ENCODE measurements at regions not wholly inside any gene's neighbourhood (a gene's known extent, or its start where the extent isn't known, plus 50 kb on each side); places are given as distances from the start of the nearest gene placed in this dataset.

GRCh38 chr11:116310698-116311097, 462.1 kb downstream of the BUD13 start:
- DNase-seq (ENCODE audit: low spot score) = no peak
- no peak overlapping the region for H3K9ac ChIP-seq (ENCODE audit: low read depth, low read length, poor library complexity)
- H3K14ac ChIP-seq (ENCODE audit: low read length) = no peak overlapping the region
- no peak overlapping the region for H3K23ac ChIP-seq (ENCODE audit: low read depth, low read length, poor library complexity)
- no peaks in the 10 kb centered on the region for H3K9me3 ChIP-seq (replicated peaks in 1 of 2; ENCODE audit: control insufficient read depth in 2 of 2, insufficient read depth in 1 of 2, low read depth in 1 of 2, low read length in 2 of 2)
- H2BK120ac ChIP-seq (ENCODE audit: low read depth, low read length) = no peak overlapping the region
- no peaks in the 10 kb centered on the region for H3K36me3 ChIP-seq (replicated peaks in 1 of 2; ENCODE audit: control insufficient read depth in 2 of 2, insufficient read depth in 2 of 2, low read length in 2 of 2)
- no peak overlapping the region for H2AFZ ChIP-seq (ENCODE audit: low read length)
- H3K18ac ChIP-seq (ENCODE audit: low read length) = no peak overlapping the region
- no peak overlapping the region for H3K4me2 ChIP-seq (ENCODE audit: insufficient read depth, low read length, poor library complexity, severe bottlenecking)
- H3K4me3 ChIP-seq (ENCODE audit: low read length in 2 of 2) = no peak overlapping the region
- no peak overlapping the region for H2BK12ac ChIP-seq (ENCODE audit: low read length)
- H3K27me3 ChIP-seq (ENCODE audit: control insufficient read depth in 3 of 3, insufficient read depth in 3 of 3, low read depth in 1 of 3, low read length in 3 of 3) = peaks cover 0 to 2% (median 0%) of the 10 kb centered on the region in 3 experiments
- H3K79me1 ChIP-seq (ENCODE audit: low read depth, low read length) = no peaks in the 10 kb centered on the region
- no CpG with 5 or more reads among the region's 6 CpGs for WGBS, 2 donors (ENCODE audit: extremely low coverage in 2 of 2, insufficient read length in 2 of 2, insufficient replicate concordance in 1 of 2)
- peaks cover 0 to 11% of the 10 kb centered on the region in 2 donors for H3K4me1 ChIP-seq (ENCODE audit: control insufficient read depth in 2 of 2, insufficient read depth in 1 of 2, low read depth in 1 of 2, low read length in 2 of 2)
- no peak overlapping the region for H2AK5ac ChIP-seq (ENCODE audit: low read depth, low read length)
- H3K4ac ChIP-seq (ENCODE audit: low read length) = no peak overlapping the region
- H3K27ac ChIP-seq (replicated peaks; ENCODE audit: low read length) = no peak overlapping the region
- no peak overlapping the region for H4K91ac ChIP-seq (ENCODE audit: low read depth, low read length, poor library complexity)
- H2BK15ac ChIP-seq (ENCODE audit: low read length) = no peak overlapping the region
- no peak overlapping the region for H2BK5ac ChIP-seq (ENCODE audit: low read length)
- no peak overlapping the region for H4K8ac ChIP-seq (ENCODE audit: low read depth, low read length)

GRCh38 chr11:116310226-116310625, 462.6 kb downstream of the BUD13 start:
- H3K4ac ChIP-seq (ENCODE audit: low read length) = no peak overlapping the region
- H3K23ac ChIP-seq (ENCODE audit: low read depth, low read length, poor library complexity) = no peak overlapping the region
- no peaks in the 10 kb centered on the region for H3K79me1 ChIP-seq (ENCODE audit: low read depth, low read length)
- H2BK12ac ChIP-seq (ENCODE audit: low read length) = no peak overlapping the region
- peaks cover 0 to 11% of the 10 kb centered on the region in 2 donors for H3K4me1 ChIP-seq (ENCODE audit: control insufficient read depth in 2 of 2, insufficient read depth in 1 of 2, low read depth in 1 of 2, low read length in 2 of 2)
- H2BK5ac ChIP-seq (ENCODE audit: low read length) = no peak overlapping the region
- no peak overlapping the region for H4K8ac ChIP-seq (ENCODE audit: low read depth, low read length)
- no peaks in the 10 kb centered on the region for H3K36me3 ChIP-seq (replicated peaks in 1 of 2; ENCODE audit: control insufficient read depth in 2 of 2, insufficient read depth in 2 of 2, low read length in 2 of 2)
- H3K4me3 ChIP-seq (ENCODE audit: low read length in 2 of 2) = no peak overlapping the region
- peaks cover 0 to 2% of the 10 kb centered on the region in 2 donors for H3K9me3 ChIP-seq (replicated peaks in 1 of 2; ENCODE audit: control insufficient read depth in 2 of 2, insufficient read depth in 1 of 2, low read depth in 1 of 2, low read length in 2 of 2)
- H3K4me2 ChIP-seq (ENCODE audit: insufficient read depth, low read length, poor library complexity, severe bottlenecking) = no peak overlapping the region
- no peak overlapping the region for H4K91ac ChIP-seq (ENCODE audit: low read depth, low read length, poor library complexity)
- no peak overlapping the region for H2BK120ac ChIP-seq (ENCODE audit: low read depth, low read length)
- H3K27ac ChIP-seq (replicated peaks; ENCODE audit: low read length) = no peak overlapping the region
- H2AK5ac ChIP-seq (ENCODE audit: low read depth, low read length) = no peak overlapping the region
- no peak for DNase-seq (ENCODE audit: low spot score)
- H3K14ac ChIP-seq (ENCODE audit: low read length) = no peak overlapping the region
- WGBS, 2 donors (ENCODE audit: extremely low coverage in 2 of 2, insufficient read length in 2 of 2, insufficient replicate concordance in 1 of 2) = no CpG with 5 or more reads among the region's 8 CpGs
- no peak overlapping the region for H3K18ac ChIP-seq (ENCODE audit: low read length)
- H3K27me3 ChIP-seq (ENCODE audit: control insufficient read depth in 3 of 3, insufficient read depth in 3 of 3, low read depth in 1 of 3, low read length in 3 of 3) = peaks cover 0 to 2% (median 0%) of the 10 kb centered on the region in 3 experiments
- H2AFZ ChIP-seq (ENCODE audit: low read length) = no peak overlapping the region
- no peak overlapping the region for H3K9ac ChIP-seq (ENCODE audit: low read depth, low read length, poor library complexity)
- H2BK15ac ChIP-seq (ENCODE audit: low read length) = no peak overlapping the region

GRCh38 chr11:116309446-116309845, 463.3 kb downstream of the BUD13 start:
- H3K27me3 ChIP-seq (ENCODE audit: control insufficient read depth in 3 of 3, insufficient read depth in 3 of 3, low read depth in 1 of 3, low read length in 3 of 3) = peaks cover 0 to 2% (median 0%) of the 10 kb centered on the region in 3 experiments
- no peaks in the 10 kb centered on the region for H3K79me1 ChIP-seq (ENCODE audit: low read depth, low read length)
- no peak for DNase-seq (ENCODE audit: low spot score)
- no peak overlapping the region for H3K14ac ChIP-seq (ENCODE audit: low read length)
- no peak overlapping the region for H3K4me2 ChIP-seq (ENCODE audit: insufficient read depth, low read length, poor library complexity, severe bottlenecking)
- H2AK5ac ChIP-seq (ENCODE audit: low read depth, low read length) = no peak overlapping the region
- no peak overlapping the region for H2BK15ac ChIP-seq (ENCODE audit: low read length)
- no peak overlapping the region for H3K23ac ChIP-seq (ENCODE audit: low read depth, low read length, poor library complexity)
- peaks cover 0 to 11% of the 10 kb centered on the region in 2 donors for H3K4me1 ChIP-seq (ENCODE audit: control insufficient read depth in 2 of 2, insufficient read depth in 1 of 2, low read depth in 1 of 2, low read length in 2 of 2)
- H2BK12ac ChIP-seq (ENCODE audit: low read length) = no peak overlapping the region
- H4K91ac ChIP-seq (ENCODE audit: low read depth, low read length, poor library complexity) = no peak overlapping the region
- H3K4me3 ChIP-seq (ENCODE audit: low read length in 2 of 2) = no peak overlapping the region
- H4K8ac ChIP-seq (ENCODE audit: low read depth, low read length) = no peak overlapping the region
- WGBS, 2 donors (ENCODE audit: extremely low coverage in 2 of 2, insufficient read length in 2 of 2, insufficient replicate concordance in 1 of 2) = no CpG with 5 or more reads among the region's 1 CpG
- no peak overlapping the region for H2AFZ ChIP-seq (ENCODE audit: low read length)
- no peak overlapping the region for H2BK120ac ChIP-seq (ENCODE audit: low read depth, low read length)
- H3K18ac ChIP-seq (ENCODE audit: low read length) = no peak overlapping the region
- H3K36me3 ChIP-seq (replicated peaks in 1 of 2; ENCODE audit: control insufficient read depth in 2 of 2, insufficient read depth in 2 of 2, low read length in 2 of 2) = no peaks in the 10 kb centered on the region
- H3K9me3 ChIP-seq (replicated peaks in 1 of 2; ENCODE audit: control insufficient read depth in 2 of 2, insufficient read depth in 1 of 2, low read depth in 1 of 2, low read length in 2 of 2) = peaks cover 0 to 2% of the 10 kb centered on the region in 2 donors
- H3K27ac ChIP-seq (replicated peaks; ENCODE audit: low read length) = no peak overlapping the region
- H3K4ac ChIP-seq (ENCODE audit: low read length) = no peak overlapping the region
- no peak overlapping the region for H2BK5ac ChIP-seq (ENCODE audit: low read length)
- H3K9ac ChIP-seq (ENCODE audit: low read depth, low read length, poor library complexity) = no peak overlapping the region

- no peak overlapping the region for H3K4me2 ChIP-seq (ENCODE audit: insufficient read depth, low read length, poor library complexity, severe bottlenecking)
- no peak for DNase-seq (ENCODE audit: low spot score)
- no peaks in the 10 kb centered on the region for H3K36me3 ChIP-seq (replicated peaks in 1 of 2; ENCODE audit: control insufficient read depth in 2 of 2, insufficient read depth in 2 of 2, low read length in 2 of 2)
- no peaks in the 10 kb centered on the region for H3K27me3 ChIP-seq (ENCODE audit: control insufficient read depth in 3 of 3, insufficient read depth in 3 of 3, low read depth in 1 of 3, low read length in 3 of 3)
- no peak overlapping the region for H2BK5ac ChIP-seq (ENCODE audit: low read length)
- no peak overlapping the region for H2AK5ac ChIP-seq (ENCODE audit: low read depth, low read length)
- H3K79me1 ChIP-seq (ENCODE audit: low read depth, low read length) = no peaks in the 10 kb centered on the region
- no peak overlapping the region for H2BK12ac ChIP-seq (ENCODE audit: low read length)
- peaks cover 0 to 2% of the 10 kb centered on the region in 2 donors for H3K9me3 ChIP-seq (replicated peaks in 1 of 2; ENCODE audit: control insufficient read depth in 2 of 2, insufficient read depth in 1 of 2, low read depth in 1 of 2, low read length in 2 of 2)
- H3K14ac ChIP-seq (ENCODE audit: low read length) = no peak overlapping the region
- no peak overlapping the region for H3K27ac ChIP-seq (replicated peaks; ENCODE audit: low read length)
- no peak overlapping the region for H2AFZ ChIP-seq (ENCODE audit: low read length)
- no peak overlapping the region for H3K4ac ChIP-seq (ENCODE audit: low read length)
- no peaks in the 10 kb centered on the region for H3K4me1 ChIP-seq (ENCODE audit: control insufficient read depth in 2 of 2, insufficient read depth in 1 of 2, low read depth in 1 of 2, low read length in 2 of 2)
- no peak overlapping the region for H3K4me3 ChIP-seq (ENCODE audit: low read length in 2 of 2)
- no peak overlapping the region for H4K91ac ChIP-seq (ENCODE audit: low read depth, low read length, poor library complexity)
- no peak overlapping the region for H2BK15ac ChIP-seq (ENCODE audit: low read length)
- H3K9ac ChIP-seq (ENCODE audit: low read depth, low read length, poor library complexity) = no peak overlapping the region
- H4K8ac ChIP-seq (ENCODE audit: low read depth, low read length) = no peak overlapping the region
- no CpG with 5 or more reads among the region's 1 CpG for WGBS, 2 donors (ENCODE audit: extremely low coverage in 2 of 2, insufficient read length in 2 of 2, insufficient replicate concordance in 1 of 2)
- no peak overlapping the region for H3K23ac ChIP-seq (ENCODE audit: low read depth, low read length, poor library complexity)
- H2BK120ac ChIP-seq (ENCODE audit: low read depth, low read length) = no peak overlapping the region
- H3K18ac ChIP-seq (ENCODE audit: low read length) = no peak overlapping the region
Measured at GRCh38 chr11:116302756-116303155, 470.0 kb downstream of the BUD13 start.

All from neuronal stem cell (in vitro differentiated cells).